ENCODE measurements at regions not wholly inside any gene's neighbourhood (a gene's known extent, or its start where the extent isn't known, plus 50 kb on each side); places are given as distances from the start of the nearest gene placed in this dataset.

- no peak for TF ChIP-seq CTCF (IDR thresholded peaks at IDR 0.05)
- TF ChIP-seq ZFX (IDR thresholded peaks at IDR 0.05; ENCODE audit: borderline replicate concordance), result no peak
These were observed 116.5 kb upstream of the IQCM start for GRCh38 chr4:149932188-149932587.

Data from 22Rv1 (cell line).